Activated CD8-positive, alpha-beta T cell treated with anti-CD3 and anti-CD28 coated beads for 36 hours (primary cell): ENCODE measurements at regions not wholly inside any gene's neighbourhood (a gene's known extent, or its start where the extent isn't known, plus 50 kb on each side); places are given as distances from the start of the nearest gene placed in this dataset.
A peak's percentile ranks its signal among the peaks of the same experiment; 100 is the strongest.

ENCODE experiments used
- ATAC-seq: fragments of 200-7000 bp; cut with Tn5 transposase; one replicate; pipeline ENCODE4 v1.10.0; 2021; ENCODE audit warnings: mild to moderate bottlenecking, moderate library complexity
- CTCF ChIA-PET: fragments of 350-600 bp; sonication (Branson Sonifier 250); formaldehyde crosslinking; loops from one replicate; lab custom pipeline; 2021; ENCODE audit warnings: antibody characterized with exemption; lab: Charles Lee
- POLR2A ChIA-PET: fragments of 350-600 bp; sonication (Branson Sonifier 250); formaldehyde crosslinking; loops from one replicate; lab custom pipeline; 2021; ENCODE audit warnings: antibody characterized with exemption; lab: Charles Lee
- DNase-seq: peaks from one replicate; pipeline ENCODE4 v3.0.0-alpha.2; 2020
- H3K27ac Mint-ChIP-seq: one replicate; pipeline ENCODE4 v1.8.0; 2021; ENCODE audit warnings: mild to moderate bottlenecking, mixed read lengths
- H3K27me3 Mint-ChIP-seq: one replicate; pipeline ENCODE4 v1.8.0; 2021; ENCODE audit warnings: mixed read lengths
- H3K36me3 Mint-ChIP-seq: one replicate; pipeline ENCODE4 v1.8.0; 2021; ENCODE audit warnings: low read depth, mixed read lengths
- H3K4me1 Mint-ChIP-seq: one replicate; pipeline ENCODE4 v1.8.0; 2021; ENCODE audit warnings: low read depth, mixed read lengths
- H3K4me3 Mint-ChIP-seq: one replicate; pipeline ENCODE4 v1.8.0; 2021; ENCODE audit warnings: mild to moderate bottlenecking, moderate library complexity, mixed read lengths
- H3K9me3 Mint-ChIP-seq: one replicate; pipeline ENCODE4 v1.8.0; 2021; ENCODE audit warnings: mixed read lengths
- intact Hi-C: fragments of 100-400 bp; cut with micrococcal nuclease; formaldehyde crosslinking; loops from one replicate; pipeline ENCODE4 v1.10.0; 2022
- TF ChIP-seq, protein P1 (sequence below): fragments of 200-600 bp; IDR thresholded peaks from one replicate; pipeline ENCODE4 v1.8.0; 2022; ENCODE audit warnings: antibody characterized with exemption, mild to moderate bottlenecking

DNA sequence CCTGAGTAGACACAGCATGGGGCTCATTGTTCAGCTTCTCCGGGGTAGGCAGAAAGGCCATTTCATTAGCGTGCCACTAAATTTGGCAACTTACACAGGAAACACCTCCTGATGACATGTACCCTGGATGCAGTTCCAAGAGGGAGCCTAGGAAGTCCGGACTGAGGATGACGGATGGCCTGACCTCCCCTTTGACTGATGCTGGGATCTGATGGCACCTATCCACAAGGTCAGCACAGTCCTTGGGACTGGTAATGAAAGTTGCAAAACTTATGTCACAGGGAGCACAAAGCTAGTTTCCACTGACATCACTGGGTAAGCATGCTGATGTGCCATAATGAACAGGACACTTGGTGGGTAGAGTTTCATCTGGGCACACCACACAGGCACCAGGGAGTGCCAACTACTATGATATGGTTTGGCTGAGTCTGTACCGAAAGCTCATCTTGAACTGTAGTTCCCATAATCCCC is 126.7 kb upstream of the ARL4C start:
- DNase-seq (no peak), ATAC-seq (no peak)
- POLR2A ChIA-PET = no interaction called here
- Mint-ChIP-seq H3K36me3 (no peaks in the 10 kb centered on the region), H3K27ac (no peak overlapping the region), H3K4me3 (no peak overlapping the region), H3K27me3 (no peaks in the 10 kb centered on the region), H3K4me1 (peaks cover 10% of the 10 kb centered on the region), H3K9me3 (no peaks in the 10 kb centered on the region)
- intact Hi-C loops = no loop called here
- TF ChIP-seq, protein P1, sequence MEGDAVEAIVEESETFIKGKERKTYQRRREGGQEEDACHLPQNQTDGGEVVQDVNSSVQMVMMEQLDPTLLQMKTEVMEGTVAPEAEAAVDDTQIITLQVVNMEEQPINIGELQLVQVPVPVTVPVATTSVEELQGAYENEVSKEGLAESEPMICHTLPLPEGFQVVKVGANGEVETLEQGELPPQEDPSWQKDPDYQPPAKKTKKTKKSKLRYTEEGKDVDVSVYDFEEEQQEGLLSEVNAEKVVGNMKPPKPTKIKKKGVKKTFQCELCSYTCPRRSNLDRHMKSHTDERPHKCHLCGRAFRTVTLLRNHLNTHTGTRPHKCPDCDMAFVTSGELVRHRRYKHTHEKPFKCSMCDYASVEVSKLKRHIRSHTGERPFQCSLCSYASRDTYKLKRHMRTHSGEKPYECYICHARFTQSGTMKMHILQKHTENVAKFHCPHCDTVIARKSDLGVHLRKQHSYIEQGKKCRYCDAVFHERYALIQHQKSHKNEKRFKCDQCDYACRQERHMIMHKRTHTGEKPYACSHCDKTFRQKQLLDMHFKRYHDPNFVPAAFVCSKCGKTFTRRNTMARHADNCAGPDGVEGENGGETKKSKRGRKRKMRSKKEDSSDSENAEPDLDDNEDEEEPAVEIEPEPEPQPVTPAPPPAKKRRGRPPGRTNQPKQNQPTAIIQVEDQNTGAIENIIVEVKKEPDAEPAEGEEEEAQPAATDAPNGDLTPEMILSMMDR = no peak
- CTCF ChIA-PET = no interaction called here

DNA sequence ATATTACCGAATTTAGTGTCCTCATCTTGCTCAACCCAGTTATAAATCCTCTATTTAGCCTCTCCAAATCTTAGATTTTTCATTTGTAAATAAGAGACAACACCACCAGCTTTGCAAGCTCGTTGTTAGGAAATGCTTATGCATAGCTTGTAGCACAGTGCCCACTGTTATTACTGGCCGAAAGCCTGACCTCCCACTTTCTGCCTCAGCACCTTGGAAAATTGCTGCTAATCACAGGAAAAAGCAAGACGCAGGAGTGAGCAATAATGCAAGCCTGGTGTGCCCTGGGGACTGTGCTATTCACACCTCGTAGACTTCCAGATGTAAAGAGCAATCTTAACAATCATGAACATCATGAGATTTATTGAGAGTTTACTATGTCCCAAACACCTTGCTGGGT is 124.2 kb upstream of the ARL4C start:
- ATAC-seq (no peak), DNase-seq (no peak)
- no peaks in the 10 kb centered on the region for H3K36me3 Mint-ChIP-seq
- intact Hi-C loops = no loop called here
- H3K4me1 Mint-ChIP-seq = peaks cover 10% of the 10 kb centered on the region
- ChIA-PET POLR2A (no interaction called here), CTCF (no interaction called here)
- no peaks in the 10 kb centered on the region for H3K27me3 Mint-ChIP-seq
- no peak overlapping the region for H3K4me3 Mint-ChIP-seq
- no peak overlapping the region for H3K27ac Mint-ChIP-seq
- TF ChIP-seq, protein P1 = no peak
- H3K9me3 Mint-ChIP-seq = no peaks in the 10 kb centered on the region

DNA sequence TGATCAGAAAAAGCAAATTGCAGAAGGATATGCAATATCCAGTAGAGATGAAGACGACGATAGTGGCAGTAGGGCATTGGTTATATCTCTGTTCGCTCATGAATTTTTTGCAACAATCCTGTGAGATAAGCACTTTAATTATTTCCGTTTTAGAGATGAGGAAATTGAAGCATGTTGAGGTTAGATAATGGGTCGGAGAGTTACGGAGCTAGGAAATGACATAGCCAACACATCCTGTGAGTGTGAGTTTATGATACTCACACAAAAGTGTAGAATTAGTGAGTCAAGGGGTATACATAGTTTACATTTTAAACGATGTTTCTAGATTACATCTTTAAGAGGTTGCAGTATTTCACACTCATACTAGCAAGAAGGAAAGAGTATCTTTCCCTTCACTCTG is 123.1 kb upstream of the ARL4C start:
- no peak for DNase-seq
- H3K4me1 Mint-ChIP-seq = peaks cover 10% of the 10 kb centered on the region

DNA sequence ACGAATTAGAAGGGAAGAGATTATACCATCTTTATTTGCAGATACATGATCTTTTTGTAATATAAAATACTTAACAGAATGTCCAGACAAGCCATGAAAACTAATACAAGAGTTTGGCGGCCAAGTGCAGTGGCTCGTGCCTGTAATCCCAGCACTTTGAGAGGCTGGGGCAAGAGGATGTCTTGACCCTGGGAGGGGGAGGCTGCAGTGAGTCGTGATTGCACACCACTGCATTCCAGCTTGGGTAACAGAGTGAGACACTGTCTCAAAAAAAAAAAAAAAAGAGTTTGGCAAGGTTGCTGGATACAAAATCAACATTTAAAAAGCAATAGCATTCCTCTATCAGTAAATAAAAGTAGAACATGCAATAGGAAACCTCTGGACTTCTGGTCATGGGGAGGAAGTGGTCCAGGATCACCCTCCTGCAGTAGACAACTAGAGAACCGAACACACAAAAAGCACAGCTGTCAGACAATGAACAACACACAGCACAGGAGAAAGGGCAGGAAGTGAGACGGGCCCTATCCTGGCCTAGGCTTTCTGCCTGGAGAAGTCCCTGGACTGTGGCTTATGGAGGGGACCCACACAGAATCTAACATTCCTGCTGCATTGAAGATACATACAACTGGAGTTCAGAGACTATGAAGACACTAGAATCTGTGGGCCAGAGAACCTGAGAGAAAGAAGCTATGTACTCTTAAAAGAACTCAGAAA is 118.9 kb upstream of the ARL4C start:
- H3K4me3 Mint-ChIP-seq = no peak overlapping the region
- POLR2A ChIA-PET = no interaction called here
- H3K27ac Mint-ChIP-seq = no peak overlapping the region
- peaks cover 10% of the 10 kb centered on the region for H3K4me1 Mint-ChIP-seq
- DNase-seq = no peak
- no peaks in the 10 kb centered on the region for H3K27me3 Mint-ChIP-seq
- no peaks in the 10 kb centered on the region for H3K9me3 Mint-ChIP-seq
- no peaks in the 10 kb centered on the region for H3K36me3 Mint-ChIP-seq
- no peak for ATAC-seq
- TF ChIP-seq, protein P1 = no peak
- intact Hi-C loops = no loop called here
- CTCF ChIA-PET = interaction anchor here (1.0 kb wide), 1 partner anchor 71 kb away, joined by 4 read pairs; no protein-coding TSS in a partner anchor

More for the DNA sequence above, 123.1 kb upstream of the ARL4C start:
- intact Hi-C loops = no loop called here
- Mint-ChIP-seq H3K4me3 (no peak overlapping the region), H3K36me3 (no peaks in the 10 kb centered on the region), H3K27me3 (no peaks in the 10 kb centered on the region), H3K9me3 (no peaks in the 10 kb centered on the region), H3K27ac (no peak overlapping the region)
- peak; percentile 42 for ATAC-seq
- ChIA-PET POLR2A (no interaction called here), CTCF (interaction anchor here (1.0 kb wide), 1 partner anchor 8 kb away, joined by 3 read pairs; no protein-coding TSS in a partner anchor)
- TF ChIP-seq, protein P1 = no peak

DNA sequence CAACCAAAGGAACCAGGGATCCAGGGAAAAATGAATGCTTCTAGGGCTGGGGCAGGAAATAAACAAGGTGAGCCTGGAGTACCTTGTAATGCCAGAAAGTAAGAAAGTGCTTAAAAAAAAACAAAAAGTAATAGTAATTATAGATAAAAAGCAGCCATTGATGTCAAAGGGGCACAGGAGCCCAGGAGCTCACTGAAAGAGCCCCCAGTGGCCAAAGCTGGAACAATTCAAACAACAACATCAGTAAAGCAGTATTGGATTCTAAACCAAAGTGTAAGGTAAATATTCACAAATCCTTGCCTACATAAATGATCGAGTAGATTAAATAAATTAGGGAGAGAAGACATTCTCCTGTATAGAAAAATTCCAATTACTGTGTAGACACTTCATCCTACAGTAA is 114.3 kb upstream of the ARL4C start:
- CTCF ChIA-PET = interaction anchor here (0.8 to 2.0 kb wide), 3 partner anchors 9 to 66 kb away, joined by 3 to 8 read pairs (median 5); no protein-coding TSS in a partner anchor
- Mint-ChIP-seq H3K9me3 (no peaks in the 10 kb centered on the region), H3K27me3 (peaks cover 3% of the 10 kb centered on the region), H3K36me3 (no peaks in the 10 kb centered on the region), H3K27ac (no peak overlapping the region), H3K4me1 (no peaks in the 10 kb centered on the region), H3K4me3 (no peak overlapping the region)
- DNase-seq = peak; percentile 13
- no peak for ATAC-seq
- POLR2A ChIA-PET = no interaction called here
- TF ChIP-seq, protein P1 = peak; percentile 53
- intact Hi-C loops = no loop called here
